Glomerular visceral epithelial cell (primary cell): ENCODE measurements at regions not wholly inside any gene's neighbourhood (a gene's known extent, or its start where the extent isn't known, plus 50 kb on each side); places are given as distances from the start of the nearest gene placed in this dataset.

ENCODE experiments used
- DNase-seq: peaks from one replicate; pipeline ENCODE4 v3.0.0-alpha.2; 2016; ENCODE audit errors: extremely low spot score

GRCh38 chr6:164308339-164308738, 893.8 kb downstream of the QKI start:
- no peak for DNase-seq

DNA sequence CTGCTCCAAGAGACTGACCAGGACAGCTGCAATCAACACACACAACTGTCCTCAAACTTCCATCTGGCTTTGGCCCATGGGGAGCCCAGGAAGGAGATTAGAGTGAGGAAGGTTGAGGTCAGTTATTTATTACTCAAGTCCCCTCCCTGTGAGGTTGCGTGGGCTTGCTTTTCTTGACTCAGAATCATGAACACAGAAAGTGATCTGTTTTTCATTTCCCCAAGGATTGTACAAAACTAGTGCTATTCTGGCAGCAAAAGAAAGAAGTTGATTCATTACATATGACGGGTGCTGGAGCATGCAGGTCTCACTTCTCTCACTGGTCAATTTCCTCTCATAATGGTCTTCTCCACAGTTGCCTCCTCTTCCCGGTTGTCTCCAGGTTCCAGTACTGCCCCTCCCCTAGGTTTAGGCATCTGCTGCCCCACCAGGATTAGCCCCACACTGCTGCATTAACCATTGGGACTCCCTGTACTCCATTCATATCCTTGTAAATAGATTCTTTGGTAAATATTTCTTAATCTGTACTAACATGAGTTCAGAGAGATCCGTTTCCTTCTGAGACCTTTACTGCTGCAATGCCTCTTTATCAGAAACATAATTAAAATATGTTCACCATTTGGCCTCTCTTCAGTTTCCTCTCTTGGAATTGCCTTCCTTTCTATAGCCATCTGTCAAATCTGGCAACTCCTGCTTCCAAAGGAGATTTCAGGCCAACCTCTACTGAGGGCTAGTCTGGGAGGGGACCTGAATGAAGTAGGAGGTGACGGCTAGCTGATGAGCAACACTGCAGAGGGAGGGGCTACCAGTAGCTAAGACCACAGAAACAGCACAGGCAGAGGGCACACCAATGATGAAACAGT, 888.8 kb downstream of the QKI start:
- DNase-seq, result no peak

- no peak for DNase-seq
Measured at GRCh38 chr6:164296411-164296810, 881.9 kb downstream of the QKI start.

- DNase-seq, result no peak
Measured at GRCh38 chr6:164294047-164294784, 879.7 kb downstream of the QKI start.

- no peak for DNase-seq
Measured at GRCh38 chr6:164291224-164291623, 876.7 kb downstream of the QKI start.

- DNase-seq, result no peak
Measured at GRCh38 chr6:164290101-164290500, 875.6 kb downstream of the QKI start.

- no peak for DNase-seq
Measured at GRCh38 chr6:164286011-164286410, 871.5 kb downstream of the QKI start.

- no peak for DNase-seq
Measured at GRCh38 chr6:164283574-164283973, 869.1 kb downstream of the QKI start.

DNA sequence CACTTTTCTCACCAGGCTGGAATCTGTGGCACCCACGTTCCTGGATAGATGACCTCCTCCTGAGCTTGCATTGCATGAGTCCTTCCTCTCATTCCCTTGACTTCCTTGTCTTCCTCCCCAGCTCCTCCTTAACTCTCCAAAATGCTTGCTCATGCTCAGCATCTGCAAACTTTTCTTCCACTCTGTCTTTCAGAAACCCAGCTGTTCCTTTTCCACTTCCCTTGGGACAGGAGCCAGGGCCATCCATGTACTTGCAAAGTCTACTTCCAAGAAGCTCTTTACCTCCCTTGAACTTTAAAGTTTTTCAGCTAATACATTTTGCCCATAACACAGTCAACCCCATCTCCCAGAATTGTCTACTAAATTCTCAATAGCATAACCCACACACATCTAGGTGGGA, 861.7 kb downstream of the QKI start:
- no peak for DNase-seq

DNA sequence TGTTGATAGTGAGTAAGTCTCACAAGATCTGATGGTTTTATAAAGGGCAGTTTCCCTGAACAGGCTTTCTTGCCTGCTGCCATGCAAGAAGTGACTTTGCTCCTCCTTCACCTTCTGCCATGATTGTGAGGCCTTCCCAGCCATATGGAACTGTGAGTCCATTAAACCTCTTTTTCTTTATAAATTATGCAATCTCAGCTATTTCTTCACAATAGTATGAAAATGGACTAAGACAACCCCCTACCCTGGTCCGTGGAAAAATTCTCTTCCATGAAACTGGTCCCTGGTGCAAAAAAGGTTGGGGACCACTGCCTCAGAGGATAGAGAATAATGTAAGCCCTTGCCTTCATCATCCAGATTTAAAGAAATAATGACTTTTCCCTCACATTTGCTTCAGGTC, 861.3 kb downstream of the QKI start:
- no peak for DNase-seq

- DNase-seq, result no peak
Measured at GRCh38 chr6:164274493-164274892, 860.0 kb downstream of the QKI start.

GRCh38 chr6:164273491-164273890, 859.0 kb downstream of the QKI start:
- no peak for DNase-seq

GRCh38 chr6:164266851-164267250, 852.3 kb downstream of the QKI start:
- DNase-seq, result no peak

- no peak for DNase-seq
Measured at GRCh38 chr6:164262348-164262747, 847.8 kb downstream of the QKI start.

- DNase-seq, result no peak
Measured at GRCh38 chr6:164258421-164258820, 843.9 kb downstream of the QKI start.

DNA sequence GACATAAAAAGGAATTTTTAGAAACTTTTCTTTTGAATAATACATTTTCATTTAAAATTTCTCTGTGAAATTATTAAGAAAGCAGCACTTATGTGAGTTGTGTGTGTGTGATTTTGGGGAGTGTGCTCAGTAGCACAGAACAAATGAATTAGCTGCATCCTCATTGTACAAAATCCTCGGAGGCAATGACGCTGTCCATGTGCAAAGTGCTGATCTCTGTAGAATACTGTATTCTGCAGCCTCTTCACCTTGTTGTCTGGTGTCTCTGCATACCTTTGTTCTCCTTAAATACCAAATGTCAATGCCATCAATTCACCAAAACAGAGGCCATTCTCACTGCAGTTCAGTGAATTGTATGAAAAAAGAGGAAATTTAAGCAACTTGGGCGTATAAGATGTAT, 838.4 kb downstream of the QKI start:
- no peak for DNase-seq

DNA sequence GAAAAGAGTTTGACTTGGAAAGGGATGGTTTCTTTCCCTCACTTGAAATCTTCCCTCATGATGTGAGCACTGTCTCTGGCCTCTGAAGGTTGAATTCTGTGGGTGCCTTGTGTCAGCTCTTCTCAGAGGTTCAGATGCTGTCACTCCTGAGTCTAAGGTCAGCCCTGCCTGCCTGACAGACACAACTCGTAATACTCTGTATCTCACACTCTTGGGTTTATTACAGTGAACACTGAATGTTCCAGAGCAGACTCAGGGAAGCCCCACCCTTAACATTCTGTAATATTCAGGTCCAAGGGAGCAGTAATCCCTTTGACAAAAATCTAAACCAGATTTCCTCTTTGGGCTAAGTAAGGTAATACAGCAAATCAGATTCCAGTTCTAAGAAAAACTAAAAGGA, 837.8 kb downstream of the QKI start:
- no peak for DNase-seq

- DNase-seq, result no peak
Measured at GRCh38 chr6:164247106-164247505, 832.6 kb downstream of the QKI start.

DNA sequence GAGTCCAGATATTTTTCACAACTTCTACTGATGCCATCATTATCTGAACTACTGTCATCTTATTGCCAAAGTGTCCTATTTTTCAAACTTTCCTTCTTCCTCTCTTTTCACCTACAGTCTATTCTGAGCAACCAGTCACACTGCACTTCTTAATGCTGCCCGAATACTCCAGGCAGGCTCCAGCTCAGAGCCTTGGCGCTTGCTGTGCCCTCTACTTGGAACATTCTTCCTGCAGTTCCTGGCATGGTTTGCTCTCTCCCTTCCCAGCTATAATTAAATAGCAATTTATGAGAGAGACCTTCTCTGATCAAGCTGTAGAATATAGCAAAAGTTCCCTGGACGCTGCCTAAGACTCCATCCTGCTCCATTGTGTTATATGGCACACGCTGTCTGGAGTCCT, 831.6 kb downstream of the QKI start:
- no peak for DNase-seq

DNA sequence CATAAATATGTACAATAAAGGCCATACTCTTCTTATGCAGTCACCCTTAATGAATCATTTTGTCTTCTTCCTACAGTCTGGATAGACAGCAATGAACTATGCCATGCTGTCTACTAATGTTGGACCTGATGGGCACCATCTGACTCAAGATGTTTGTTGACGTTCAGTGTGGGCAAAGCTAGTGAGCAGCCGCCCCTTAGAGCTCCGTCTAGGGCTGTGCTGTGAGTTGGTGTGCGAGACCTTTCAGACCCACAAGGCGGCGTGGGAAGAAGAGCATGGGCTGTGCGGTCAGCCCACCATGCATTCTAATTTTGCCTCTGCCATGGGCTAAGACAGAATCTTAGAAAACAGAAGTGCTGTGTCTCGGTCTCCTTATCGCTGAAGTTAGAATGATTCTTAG, 829.4 kb downstream of the QKI start:
- no peak for DNase-seq

DNA sequence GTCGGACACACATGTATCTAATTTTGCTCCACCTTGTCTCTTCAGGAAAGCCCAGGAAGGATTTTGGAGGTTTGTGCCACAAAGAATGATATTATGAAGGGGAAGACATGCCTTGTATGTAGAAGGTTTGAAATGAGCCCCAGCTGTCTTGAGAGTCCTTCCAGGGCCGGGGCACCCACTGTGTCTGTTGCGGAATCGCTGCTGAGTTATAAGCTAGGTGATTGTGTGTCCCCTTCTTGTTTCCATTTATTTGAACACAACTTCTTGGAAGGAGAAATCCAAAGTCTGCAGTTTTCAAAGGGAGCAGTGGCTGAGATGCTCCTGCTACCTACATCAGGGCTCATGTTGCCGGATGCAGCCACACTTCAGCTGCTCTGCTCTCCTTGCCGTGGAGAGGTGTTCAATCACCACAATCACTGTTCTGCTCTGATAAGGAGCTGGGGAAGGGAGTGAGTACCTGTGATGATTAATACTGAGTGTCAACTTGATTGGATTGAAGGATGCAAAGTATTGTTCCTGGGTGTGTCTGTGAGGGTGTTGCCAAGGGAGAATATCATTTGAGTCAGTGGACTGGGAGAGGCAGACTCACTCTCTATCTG, 828.6 kb downstream of the QKI start:
- DNase-seq, result no peak

- no peak for DNase-seq
Measured at GRCh38 chr6:164230804-164231203, 816.3 kb downstream of the QKI start.

- no peak for DNase-seq
Measured at GRCh38 chr6:164230259-164230658, 815.7 kb downstream of the QKI start.
